CD4-positive, alpha-beta T cell (primary cell): ENCODE measurements at regions not wholly inside any gene's neighbourhood (a gene's known extent, or its start where the extent isn't known, plus 50 kb on each side); places are given as distances from the start of the nearest gene placed in this dataset.

ENCODE experiments used
- ATAC-seq: fragments of 200-7000 bp; cut with Tn5 transposase; one replicate; pipeline ENCODE4 v1.10.0; 2022; ENCODE audit warnings: mild to moderate bottlenecking; ENCODE audit not compliant: poor library complexity
- CTCF ChIA-PET: fragments of 350-600 bp; sonication (Branson Sonifier 250); formaldehyde crosslinking; loops from one replicate; lab custom pipeline; 2021; ENCODE audit warnings: antibody characterized with exemption, inconsistent platforms; lab: Charles Lee
- POLR2A ChIA-PET: fragments of 350-600 bp; sonication (Branson Sonifier 250); formaldehyde crosslinking; loops from one replicate; lab custom pipeline; 2021; ENCODE audit warnings: antibody characterized with exemption, inconsistent platforms; lab: Charles Lee
- DNase-seq, 14 experiments: peaks; one replicate each; pipeline ENCODE4 v3.0.0-alpha.2; 2013 to 2020; ENCODE audit warnings: mixed read lengths in 2 of 14
- H3K27ac ChIP-seq, 2 donors: one replicate each; pipeline versions ENCODE4 v1.5.1 to v1.7.0; 2013; ENCODE audit warnings: low read length in 2 of 2, low read depth in 1 of 2, mild to moderate bottlenecking in 1 of 2
- H3K27me3 ChIP-seq, 2 experiments: 1 replicate in 1 of 2; 2 replicates in 1 of 2; pipeline versions ENCODE4 v1.6.1 to v1.7.0; 2013; ENCODE audit warnings: low read length in 2 of 2, control low read depth in 1 of 2, mild to moderate bottlenecking in 1 of 2, moderate library complexity in 1 of 2; ENCODE audit not compliant: insufficient read depth in 2 of 2, control insufficient read depth in 1 of 2
- H3K36me3 ChIP-seq: one replicate; pipeline ENCODE4 v1.6.1; 2013; ENCODE audit warnings: low read length, control low read depth; ENCODE audit not compliant: insufficient read depth
- H3K4me1 ChIP-seq: one replicate; pipeline ENCODE4 v1.6.1; 2013; ENCODE audit warnings: low read length, control low read depth; ENCODE audit not compliant: insufficient read depth
- H3K4me3 ChIP-seq: one replicate; pipeline ENCODE4 v1.5.1; 2013; ENCODE audit warnings: mild to moderate bottlenecking, low read length, moderate library complexity
- H3K9me3 ChIP-seq, 2 experiments: 1 replicate in 1 of 2; 2 replicates in 1 of 2; pipeline versions ENCODE4 v1.6.1 to v1.7.0; 2013; ENCODE audit warnings: low read length in 2 of 2, mild to moderate bottlenecking in 2 of 2, control low read depth in 1 of 2, moderate library complexity in 1 of 2; ENCODE audit not compliant: control insufficient read depth in 1 of 2, insufficient read depth in 1 of 2
- H3K27ac Mint-ChIP-seq: one replicate; pipeline ENCODE4 v1.8.0; 2020; ENCODE audit warnings: mixed read lengths
- H3K27me3 Mint-ChIP-seq: one replicate; pipeline ENCODE4 v1.8.0; 2021; ENCODE audit warnings: mixed read lengths
- H3K36me3 Mint-ChIP-seq: one replicate; pipeline ENCODE4 v1.8.0; 2021; ENCODE audit warnings: low read depth, mixed read lengths
- H3K4me1 Mint-ChIP-seq: one replicate; pipeline ENCODE4 v1.8.0; 2021; ENCODE audit warnings: low read depth, mixed read lengths
- H3K4me3 Mint-ChIP-seq: one replicate; pipeline ENCODE4 v1.8.0; 2020; ENCODE audit warnings: mild to moderate bottlenecking, mixed read lengths
- H3K9me3 Mint-ChIP-seq: one replicate; pipeline ENCODE4 v1.8.0; 2020; ENCODE audit warnings: mixed read lengths
- intact Hi-C, 2 experiments: fragments of 100-400 bp; cut with DNase I in 1 of 2; cut with micrococcal nuclease in 1 of 2; formaldehyde crosslinking; loops; one replicate each; pipeline versions ENCODE4 v1.15.1 to v1.9.0; 2023 to 2025; cut with DNase I, micrococcal nuclease
- TF ChIP-seq, protein P1 (sequence below): fragments of 200-600 bp; IDR thresholded peaks from one replicate; pipeline ENCODE4 v1.8.0; 2022; ENCODE audit warnings: antibody characterized with exemption, mild to moderate bottlenecking

DNA sequence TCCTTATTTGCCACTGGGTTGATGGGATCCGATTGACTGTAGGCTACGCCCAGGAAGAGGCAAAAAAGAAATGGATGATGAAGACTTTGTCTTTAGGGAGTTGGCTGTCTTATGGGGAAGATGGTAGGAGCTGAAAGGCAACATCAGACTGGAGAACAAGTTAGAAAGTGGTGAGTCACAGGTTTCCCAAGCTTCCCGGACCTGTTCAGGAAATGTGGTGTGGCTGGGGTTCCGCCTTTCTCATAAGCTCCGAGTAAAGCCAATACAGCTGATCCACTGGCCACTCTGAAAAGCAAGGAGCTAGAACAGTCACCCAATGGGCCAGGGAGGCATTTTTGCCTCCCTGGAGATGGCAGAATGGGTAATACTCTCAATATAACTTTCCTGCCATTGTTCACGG is 194.5 kb downstream of the SNX19 start:
- H3K27ac Mint-ChIP-seq: no peak overlapping the region
- H3K4me1 Mint-ChIP-seq: no peaks in the 10 kb centered on the region
- ATAC-seq (no peak), DNase-seq (no peak)
- TF ChIP-seq, protein P1, sequence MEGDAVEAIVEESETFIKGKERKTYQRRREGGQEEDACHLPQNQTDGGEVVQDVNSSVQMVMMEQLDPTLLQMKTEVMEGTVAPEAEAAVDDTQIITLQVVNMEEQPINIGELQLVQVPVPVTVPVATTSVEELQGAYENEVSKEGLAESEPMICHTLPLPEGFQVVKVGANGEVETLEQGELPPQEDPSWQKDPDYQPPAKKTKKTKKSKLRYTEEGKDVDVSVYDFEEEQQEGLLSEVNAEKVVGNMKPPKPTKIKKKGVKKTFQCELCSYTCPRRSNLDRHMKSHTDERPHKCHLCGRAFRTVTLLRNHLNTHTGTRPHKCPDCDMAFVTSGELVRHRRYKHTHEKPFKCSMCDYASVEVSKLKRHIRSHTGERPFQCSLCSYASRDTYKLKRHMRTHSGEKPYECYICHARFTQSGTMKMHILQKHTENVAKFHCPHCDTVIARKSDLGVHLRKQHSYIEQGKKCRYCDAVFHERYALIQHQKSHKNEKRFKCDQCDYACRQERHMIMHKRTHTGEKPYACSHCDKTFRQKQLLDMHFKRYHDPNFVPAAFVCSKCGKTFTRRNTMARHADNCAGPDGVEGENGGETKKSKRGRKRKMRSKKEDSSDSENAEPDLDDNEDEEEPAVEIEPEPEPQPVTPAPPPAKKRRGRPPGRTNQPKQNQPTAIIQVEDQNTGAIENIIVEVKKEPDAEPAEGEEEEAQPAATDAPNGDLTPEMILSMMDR: no peak
- Histone ChIP-seq H3K9me3 (peaks cover 0 to 6% of the 10 kb centered on the region in 2 experiments), H3K4me1 (no peaks in the 10 kb centered on the region), H3K27ac (no peak overlapping the region), H3K27me3 (peaks cover 2 to 4% of the 10 kb centered on the region in 2 experiments), H3K4me3 (no peak overlapping the region), H3K36me3 (no peaks in the 10 kb centered on the region)
- no peak overlapping the region for H3K4me3 Mint-ChIP-seq
- no peaks in the 10 kb centered on the region for H3K9me3 Mint-ChIP-seq
- ChIA-PET POLR2A (no interaction called here), CTCF (no interaction called here)
- H3K27me3 Mint-ChIP-seq: peaks cover 5% of the 10 kb centered on the region
- no peaks in the 10 kb centered on the region for H3K36me3 Mint-ChIP-seq
- intact Hi-C loops: no loop called here

DNA sequence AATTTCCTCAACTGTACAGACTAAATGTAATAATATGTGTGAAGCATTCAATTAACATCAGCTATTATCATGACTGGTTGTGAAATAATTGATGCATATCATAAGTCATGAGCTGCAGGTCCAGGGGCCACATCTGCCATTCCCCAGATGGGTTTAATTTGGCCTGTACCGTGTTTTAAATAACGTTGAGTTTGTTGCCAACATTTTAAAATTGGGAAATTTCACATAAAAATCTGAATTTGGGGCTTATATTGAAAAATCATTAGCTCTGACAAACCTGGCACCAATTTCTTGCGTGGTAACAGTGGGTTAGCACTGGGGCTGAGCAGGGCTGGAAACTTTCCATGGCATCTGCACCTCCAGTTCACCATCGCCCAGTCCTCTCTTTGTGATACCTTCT is 193.9 kb downstream of the SNX19 start:
- H3K27me3 ChIP-seq: peaks cover 2 to 4% of the 10 kb centered on the region in 2 experiments
- DNase-seq: no peak
- CTCF ChIA-PET: no interaction called here
- POLR2A ChIA-PET: no interaction called here
- no peak overlapping the region for H3K27ac Mint-ChIP-seq
- peaks cover 0 to 6% of the 10 kb centered on the region in 2 experiments for H3K9me3 ChIP-seq
- H3K4me1 ChIP-seq: no peaks in the 10 kb centered on the region
- H3K4me3 Mint-ChIP-seq: no peak overlapping the region
- H3K9me3 Mint-ChIP-seq: no peaks in the 10 kb centered on the region
- peaks cover 5% of the 10 kb centered on the region for H3K27me3 Mint-ChIP-seq
- TF ChIP-seq, protein P1: no peak
- no peak for ATAC-seq
- no peaks in the 10 kb centered on the region for H3K36me3 ChIP-seq
- H3K27ac ChIP-seq: no peak overlapping the region
- H3K36me3 Mint-ChIP-seq: no peaks in the 10 kb centered on the region
- H3K4me1 Mint-ChIP-seq: no peaks in the 10 kb centered on the region
- H3K4me3 ChIP-seq: no peak overlapping the region
- intact Hi-C loops: no loop called here

DNA sequence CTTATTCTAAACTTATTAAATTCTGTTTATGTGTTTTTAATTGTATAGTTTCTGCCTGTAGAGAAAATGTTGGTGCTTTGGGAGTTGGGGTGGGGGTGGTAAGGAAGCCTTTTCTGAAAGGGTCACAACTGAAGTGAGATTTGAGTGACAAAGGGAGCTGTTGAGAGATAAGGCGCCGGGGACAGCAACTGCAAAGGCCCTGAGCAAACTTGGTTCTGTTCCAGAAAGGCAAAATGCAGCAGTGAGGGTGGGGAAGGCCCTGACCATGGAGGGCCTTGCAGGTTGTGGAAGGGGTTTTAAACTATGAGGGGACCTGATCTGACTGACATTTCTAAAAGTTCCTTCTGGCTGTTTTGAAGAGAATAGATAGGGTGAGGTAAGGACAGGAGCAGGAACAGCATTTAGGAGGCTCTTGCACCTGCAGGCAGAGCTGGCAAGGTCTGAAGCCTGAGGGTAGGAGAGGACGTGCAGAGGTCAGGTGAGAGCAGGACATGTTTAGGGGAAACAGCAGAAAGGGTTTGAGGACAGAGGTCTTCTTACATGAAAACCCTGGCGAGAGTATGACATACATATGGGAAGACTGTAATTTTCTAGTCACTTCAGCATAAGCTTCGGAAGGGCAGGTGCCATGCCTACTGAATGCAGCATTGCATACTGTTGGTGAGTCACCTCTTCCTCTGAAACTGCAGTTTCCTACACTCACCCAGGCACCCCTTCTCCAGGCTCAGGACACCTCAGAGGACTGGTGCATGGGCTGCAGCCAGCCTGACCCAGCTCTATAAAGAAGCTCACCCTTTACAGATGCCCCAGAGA is 190.7 kb downstream of the SNX19 start:
- peaks cover 5% of the 10 kb centered on the region for H3K27me3 Mint-ChIP-seq
- H3K4me1 Mint-ChIP-seq: no peaks in the 10 kb centered on the region
- ChIA-PET CTCF (no interaction called here), POLR2A (no interaction called here)
- DNase-seq: no peak
- Histone ChIP-seq H3K27ac (no peak overlapping the region), H3K9me3 (no peaks in the 10 kb centered on the region), H3K27me3 (peaks cover 2 to 4% of the 10 kb centered on the region in 2 experiments), H3K36me3 (no peaks in the 10 kb centered on the region), H3K4me1 (no peaks in the 10 kb centered on the region), H3K4me3 (no peak overlapping the region)
- H3K36me3 Mint-ChIP-seq: no peaks in the 10 kb centered on the region
- H3K4me3 Mint-ChIP-seq: no peak overlapping the region
- H3K27ac Mint-ChIP-seq: no peak overlapping the region
- intact Hi-C loops: no loop called here
- ATAC-seq: no peak
- TF ChIP-seq, protein P1: no peak
- peaks cover 2% of the 10 kb centered on the region for H3K9me3 Mint-ChIP-seq
